ENCODE measurements at regions not wholly inside any gene's neighbourhood (a gene's known extent, or its start where the extent isn't known, plus 50 kb on each side); places are given as distances from the start of the nearest gene placed in this dataset.

DNA sequence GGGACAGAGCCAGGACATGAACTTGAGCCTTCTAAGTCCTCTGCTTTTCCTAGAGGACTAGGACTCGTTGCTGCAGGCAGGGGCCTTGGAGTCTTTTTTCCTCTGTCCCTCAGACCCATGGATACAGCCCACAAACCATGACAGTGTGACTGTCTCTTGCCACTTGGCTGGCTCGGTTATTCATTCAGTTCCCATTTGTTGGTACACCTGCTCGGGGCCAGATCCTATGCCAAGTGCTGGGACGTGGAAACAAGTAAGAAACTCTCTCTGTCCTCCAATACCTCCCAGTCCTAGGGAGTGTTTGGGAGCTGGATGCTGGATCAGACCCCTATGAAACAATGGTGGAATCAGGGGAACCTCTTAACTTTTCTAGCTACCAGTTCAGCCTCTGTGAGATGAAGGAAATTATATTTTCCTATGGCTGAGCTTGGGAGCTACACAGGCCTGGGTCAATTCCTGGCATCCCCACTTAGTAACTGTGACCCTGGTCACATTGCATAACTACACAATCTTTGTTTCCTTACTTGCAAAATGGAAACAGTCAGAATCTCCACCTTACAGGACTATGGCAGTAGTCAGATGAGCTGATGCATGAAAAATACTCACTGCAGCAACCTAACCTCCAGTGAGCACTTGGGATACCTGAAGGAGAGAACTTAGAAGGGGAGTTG, 106.3 kb upstream of the VRK1 start:
- Histone ChIP-seq H3K36me3 (replicated peaks) (no peaks in the 10 kb centered on the region), H3K27ac (no peak overlapping the region), H3K27me3 (replicated peaks) (no peaks in the 10 kb centered on the region), H3K4me3 (ENCODE audit: low read depth, low read length) (no peak overlapping the region)
- no peak for DNase-seq
- TF ChIP-seq, protein P1, sequence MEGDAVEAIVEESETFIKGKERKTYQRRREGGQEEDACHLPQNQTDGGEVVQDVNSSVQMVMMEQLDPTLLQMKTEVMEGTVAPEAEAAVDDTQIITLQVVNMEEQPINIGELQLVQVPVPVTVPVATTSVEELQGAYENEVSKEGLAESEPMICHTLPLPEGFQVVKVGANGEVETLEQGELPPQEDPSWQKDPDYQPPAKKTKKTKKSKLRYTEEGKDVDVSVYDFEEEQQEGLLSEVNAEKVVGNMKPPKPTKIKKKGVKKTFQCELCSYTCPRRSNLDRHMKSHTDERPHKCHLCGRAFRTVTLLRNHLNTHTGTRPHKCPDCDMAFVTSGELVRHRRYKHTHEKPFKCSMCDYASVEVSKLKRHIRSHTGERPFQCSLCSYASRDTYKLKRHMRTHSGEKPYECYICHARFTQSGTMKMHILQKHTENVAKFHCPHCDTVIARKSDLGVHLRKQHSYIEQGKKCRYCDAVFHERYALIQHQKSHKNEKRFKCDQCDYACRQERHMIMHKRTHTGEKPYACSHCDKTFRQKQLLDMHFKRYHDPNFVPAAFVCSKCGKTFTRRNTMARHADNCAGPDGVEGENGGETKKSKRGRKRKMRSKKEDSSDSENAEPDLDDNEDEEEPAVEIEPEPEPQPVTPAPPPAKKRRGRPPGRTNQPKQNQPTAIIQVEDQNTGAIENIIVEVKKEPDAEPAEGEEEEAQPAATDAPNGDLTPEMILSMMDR (IDR thresholded peaks at IDR 0.05; ENCODE audit: low read depth, low read length, missing control alignments): no peak
- in situ Hi-C loops (cut with HindIII; ENCODE audit: low pct_ligation_motif_present, low sequenced_read_pairs): no loop called here

DNA sequence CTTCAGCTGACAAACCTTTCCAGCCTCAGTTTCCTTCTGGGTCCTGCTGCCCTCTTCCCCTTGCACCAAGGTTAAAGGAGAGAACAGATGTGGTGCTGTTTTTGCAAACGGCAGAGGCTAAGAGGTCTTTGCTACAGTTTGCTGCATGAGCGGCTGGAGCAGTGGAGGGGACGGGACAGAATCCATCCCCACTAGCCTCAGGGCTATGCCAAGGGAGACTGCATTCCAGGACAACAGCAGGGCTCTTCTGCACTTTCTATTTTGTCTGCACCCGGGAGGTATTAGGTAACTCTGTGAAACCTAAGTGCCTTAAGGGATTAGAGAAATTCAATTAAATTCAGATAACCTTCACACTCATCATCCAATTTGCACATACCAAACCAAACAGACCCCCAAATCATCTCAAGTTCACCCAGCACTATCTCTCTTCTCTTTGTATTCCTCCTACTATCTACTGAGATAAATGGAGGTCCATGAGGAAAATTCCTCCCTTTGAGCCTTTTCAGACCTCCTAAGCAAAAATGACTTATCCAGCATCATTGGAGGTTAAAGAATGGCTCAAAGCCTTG, 103.8 kb upstream of the VRK1 start:
- TF ChIP-seq, protein P1 (IDR thresholded peaks at IDR 0.05; ENCODE audit: low read depth, low read length, missing control alignments): no peak
- Histone ChIP-seq H3K27me3 (replicated peaks) (no peaks in the 10 kb centered on the region), H3K36me3 (replicated peaks) (no peaks in the 10 kb centered on the region), H3K27ac (no peak overlapping the region), H3K4me3 (ENCODE audit: low read depth, low read length) (no peak overlapping the region)
- DNase-seq: no peak
- in situ Hi-C loops (cut with HindIII; ENCODE audit: low pct_ligation_motif_present, low sequenced_read_pairs): no loop called here

DNA sequence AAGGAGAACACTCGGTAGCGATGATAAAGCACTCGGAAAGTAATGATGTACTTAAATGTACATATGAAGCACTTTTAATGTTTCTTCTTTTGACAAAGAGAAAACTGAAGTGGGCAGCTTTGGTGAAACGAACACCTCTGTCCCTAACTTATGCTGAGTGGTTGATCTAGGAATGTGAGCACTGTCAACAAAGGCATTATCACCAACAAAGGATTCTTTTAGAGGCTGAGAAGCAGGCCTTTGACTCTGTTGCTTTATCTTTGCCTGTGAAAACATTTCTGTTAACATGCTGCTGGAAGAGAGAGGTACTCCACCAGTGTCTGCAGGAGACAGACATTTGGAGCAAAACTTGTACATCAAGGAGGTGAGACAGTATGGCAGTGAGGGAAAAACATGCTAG, 103.2 kb upstream of the VRK1 start:
- no peak overlapping the region for H3K4me3 ChIP-seq (ENCODE audit: low read depth, low read length)
- TF ChIP-seq, protein P1 (IDR thresholded peaks at IDR 0.05; ENCODE audit: low read depth, low read length, missing control alignments): no peak
- in situ Hi-C loops (cut with HindIII; ENCODE audit: low pct_ligation_motif_present, low sequenced_read_pairs): no loop called here
- DNase-seq: no peak
- no peaks in the 10 kb centered on the region for H3K27me3 ChIP-seq (replicated peaks)
- H3K36me3 ChIP-seq (replicated peaks): no peaks in the 10 kb centered on the region
- H3K27ac ChIP-seq: no peak overlapping the region

DNA sequence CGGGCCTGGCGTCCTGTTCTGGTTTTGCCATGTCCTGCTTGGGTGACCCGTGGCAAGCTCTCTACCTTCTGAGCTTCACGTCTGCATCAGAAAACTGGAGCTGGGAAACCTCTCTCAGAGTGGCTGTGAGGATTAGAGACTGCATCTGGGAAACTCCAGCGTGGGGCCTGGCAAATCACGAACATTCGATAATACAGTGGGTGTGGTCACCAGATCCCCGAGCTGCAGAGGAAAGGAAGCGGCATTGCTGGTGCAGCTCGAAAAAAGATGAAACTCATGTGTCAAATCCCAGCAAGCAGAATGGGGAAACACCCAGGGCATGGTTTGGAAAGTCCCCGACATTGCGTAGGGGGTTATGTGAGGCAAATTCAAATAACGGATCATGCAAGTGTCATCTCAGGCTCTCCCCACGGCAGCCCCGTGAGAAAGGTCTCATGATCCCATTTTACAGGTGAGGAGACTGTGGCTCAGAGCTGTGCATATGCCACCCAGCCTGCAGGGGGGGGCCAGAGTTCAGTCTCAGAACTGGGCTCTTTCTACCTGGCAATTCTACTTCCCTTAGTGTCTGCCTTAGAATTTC, 98.1 kb upstream of the VRK1 start:
- no peaks in the 10 kb centered on the region for H3K36me3 ChIP-seq (replicated peaks)
- H3K27me3 ChIP-seq (replicated peaks): no peaks in the 10 kb centered on the region
- H3K4me3 ChIP-seq (ENCODE audit: low read depth, low read length): no peak overlapping the region
- no peak for DNase-seq
- TF ChIP-seq, protein P1 (IDR thresholded peaks at IDR 0.05; ENCODE audit: low read depth, low read length, missing control alignments): no peak
- no peak overlapping the region for H3K27ac ChIP-seq
- in situ Hi-C loops (cut with HindIII; ENCODE audit: low pct_ligation_motif_present, low sequenced_read_pairs): no loop called here

DNA sequence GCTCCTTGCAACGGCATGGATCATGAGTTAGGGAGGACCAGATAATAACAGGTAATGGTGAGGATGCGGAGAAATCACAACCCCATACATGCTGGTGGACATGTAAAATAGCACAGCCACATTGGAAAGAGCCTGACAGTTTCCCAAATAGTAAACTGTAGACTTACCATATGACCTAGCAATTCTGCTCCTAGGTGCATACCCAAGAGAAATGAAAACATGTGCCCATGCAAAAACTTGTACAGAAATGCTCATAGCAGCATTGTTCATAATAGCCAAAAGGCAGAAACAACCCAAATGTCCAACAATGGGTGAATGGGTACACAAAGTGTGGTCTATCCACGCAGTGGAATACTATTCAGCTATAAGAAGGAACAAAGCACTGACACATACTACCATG, 97.5 kb upstream of the VRK1 start:
- no peak for DNase-seq
- Histone ChIP-seq H3K27me3 (replicated peaks) (no peaks in the 10 kb centered on the region), H3K4me3 (ENCODE audit: low read depth, low read length) (no peak overlapping the region), H3K36me3 (replicated peaks) (no peaks in the 10 kb centered on the region), H3K27ac (no peak overlapping the region)
- TF ChIP-seq, protein P1 (IDR thresholded peaks at IDR 0.05; ENCODE audit: low read depth, low read length, missing control alignments): no peak
- in situ Hi-C loops (cut with HindIII; ENCODE audit: low pct_ligation_motif_present, low sequenced_read_pairs): no loop called here

All from brain microvascular endothelial cell (primary cell).